ENCODE measurements at regions not wholly inside any gene's neighbourhood (a gene's known extent, or its start where the extent isn't known, plus 50 kb on each side); places are given as distances from the start of the nearest gene placed in this dataset.

DNA sequence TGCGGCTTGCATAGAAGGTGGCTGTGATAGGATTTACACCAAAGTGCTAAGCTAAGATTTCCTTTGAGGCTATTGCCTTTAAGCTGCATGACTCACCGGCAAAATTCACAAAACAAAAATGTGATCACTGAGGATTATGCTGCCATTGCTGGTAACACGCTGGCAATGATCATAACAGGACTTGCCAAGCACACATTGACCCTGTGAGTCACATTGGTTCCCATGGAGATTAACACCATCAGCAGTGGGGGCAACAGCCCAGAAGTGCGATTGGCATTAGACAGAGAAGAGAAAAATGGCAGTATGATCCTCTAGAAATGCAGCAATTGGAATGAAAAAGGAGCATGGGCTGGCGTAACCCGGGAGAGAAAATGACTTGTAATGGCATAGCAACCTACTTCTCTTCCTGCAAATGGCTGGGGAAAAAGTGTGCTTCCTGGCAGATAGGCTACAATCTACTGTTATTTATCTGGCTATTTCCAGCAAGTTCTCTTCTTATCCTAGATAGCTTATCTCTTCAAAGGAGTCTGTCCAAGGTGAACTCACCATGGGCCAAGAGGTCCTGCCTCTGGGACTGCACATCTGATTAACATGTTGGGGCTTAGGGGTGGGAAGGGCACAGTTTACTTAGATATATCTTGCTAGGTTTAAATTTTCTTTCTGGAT lies 314.2 kb upstream of the IGFBP7 start:
- TF ChIP-seq, protein P1, sequence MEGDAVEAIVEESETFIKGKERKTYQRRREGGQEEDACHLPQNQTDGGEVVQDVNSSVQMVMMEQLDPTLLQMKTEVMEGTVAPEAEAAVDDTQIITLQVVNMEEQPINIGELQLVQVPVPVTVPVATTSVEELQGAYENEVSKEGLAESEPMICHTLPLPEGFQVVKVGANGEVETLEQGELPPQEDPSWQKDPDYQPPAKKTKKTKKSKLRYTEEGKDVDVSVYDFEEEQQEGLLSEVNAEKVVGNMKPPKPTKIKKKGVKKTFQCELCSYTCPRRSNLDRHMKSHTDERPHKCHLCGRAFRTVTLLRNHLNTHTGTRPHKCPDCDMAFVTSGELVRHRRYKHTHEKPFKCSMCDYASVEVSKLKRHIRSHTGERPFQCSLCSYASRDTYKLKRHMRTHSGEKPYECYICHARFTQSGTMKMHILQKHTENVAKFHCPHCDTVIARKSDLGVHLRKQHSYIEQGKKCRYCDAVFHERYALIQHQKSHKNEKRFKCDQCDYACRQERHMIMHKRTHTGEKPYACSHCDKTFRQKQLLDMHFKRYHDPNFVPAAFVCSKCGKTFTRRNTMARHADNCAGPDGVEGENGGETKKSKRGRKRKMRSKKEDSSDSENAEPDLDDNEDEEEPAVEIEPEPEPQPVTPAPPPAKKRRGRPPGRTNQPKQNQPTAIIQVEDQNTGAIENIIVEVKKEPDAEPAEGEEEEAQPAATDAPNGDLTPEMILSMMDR (IDR thresholded peaks at IDR 0.05; ENCODE audit: low read length), result no peak
- no peak for TF ChIP-seq EZH2 (IDR thresholded peaks at IDR 0.05; ENCODE audit: borderline replicate concordance, low read length)

All from OCI-LY1 (cell line).